IMR-90 (cell line): ENCODE measurements at regions not wholly inside any gene's neighbourhood (a gene's known extent, or its start where the extent isn't known, plus 50 kb on each side); places are given as distances from the start of the nearest gene placed in this dataset.

Experiments
- ATAC-seq: fragments of 200-7000 bp; cut with Tn5 transposase; 2 replicates; pipeline ENCODE4 v1.9.1; 2020; ENCODE audit warnings: low read depth, mild to moderate bottlenecking, moderate library complexity
- BruUV-seq: library from RNA; stranded (reverse); fragments of 400-500 nt; replicated peaks from 2 replicates; lab custom pipeline; 2021; lab: Mats Ljungman, UMichigan
- CTCF ChIA-PET: fragments of 300-600 bp; formaldehyde crosslinking; extraction: SDS; loops from one replicate; lab custom pipeline; 2021; ENCODE audit warnings: antibody characterized with exemption; lab: Yijun Ruan, JAX
- POLR2A ChIA-PET: fragments of 300-600 bp; sonication (Branson Sonifier 250); formaldehyde crosslinking; loops from one replicate; lab custom pipeline; 2022; ENCODE audit warnings: antibody characterized with exemption; ENCODE audit not compliant: unreplicated experiment; lab: Charles Lee
- DNase-seq: peaks from one replicate; pipeline ENCODE4 v3.0.0; 2013
- H2AFZ ChIP-seq: replicated peaks from 2 replicates; pipeline ENCODE3; 2013; ENCODE audit warnings: low read length, mild to moderate bottlenecking; ENCODE audit not compliant: poor library complexity
- H2AK5ac ChIP-seq: 2 replicates; pipeline ENCODE4 v1.6.1; 2013; ENCODE audit warnings: low read depth, low read length, inconsistent platforms
- H2AK9ac ChIP-seq: replicated peaks from 2 replicates; pipeline ENCODE3; 2013; ENCODE audit warnings: mild to moderate bottlenecking, low read depth, low read length, moderate library complexity; ENCODE audit not compliant: poor library complexity
- H2BK120ac ChIP-seq: 2 replicates; pipeline ENCODE4 v1.6.1; 2013; ENCODE audit warnings: low read depth, low read length, inconsistent platforms
- H2BK15ac ChIP-seq: 3 replicates; pipeline ENCODE4 v1.6.1; 2013; ENCODE audit warnings: low read depth, low read length, inconsistent platforms
- H2BK20ac ChIP-seq: 2 replicates; pipeline ENCODE4 v1.6.1; 2013; ENCODE audit warnings: low read depth, mild to moderate bottlenecking, inconsistent platforms, low read length, moderate library complexity
- H2BK5ac ChIP-seq: 2 replicates; pipeline ENCODE4 v1.6.1; 2013; ENCODE audit warnings: mild to moderate bottlenecking, low read depth, low read length, inconsistent platforms; ENCODE audit not compliant: poor library complexity, severe bottlenecking
- H3K14ac ChIP-seq: replicated peaks from 2 replicates; pipeline ENCODE4 v1.6.1; 2013; ENCODE audit warnings: low read depth, low read length, inconsistent platforms
- H3K18ac ChIP-seq: 2 replicates; pipeline ENCODE4 v1.6.1; 2013; ENCODE audit warnings: low read depth, low read length, control low read depth
- H3K23ac ChIP-seq: 2 replicates; pipeline ENCODE4 v1.6.1; 2013; ENCODE audit warnings: low read depth, low read length, inconsistent platforms
- H3K27ac ChIP-seq: 2 replicates; pipeline ENCODE4 v1.5.1; 2013; ENCODE audit warnings: mild to moderate bottlenecking, control low read depth, low read length; ENCODE audit not compliant: insufficient read depth
- H3K27me3 ChIP-seq: 2 replicates; pipeline ENCODE4 v1.6.1; 2013; ENCODE audit warnings: low read length; ENCODE audit not compliant: control insufficient read depth, insufficient read depth
- H3K36me3 ChIP-seq: 2 replicates; pipeline ENCODE4 v1.6.1; 2013; ENCODE audit warnings: low read length, mixed read lengths; ENCODE audit not compliant: control insufficient read depth, insufficient read depth
- H3K4ac ChIP-seq: 2 replicates; pipeline ENCODE4 v1.6.1; 2013; ENCODE audit warnings: low read depth, low read length, inconsistent platforms
- H3K4me1 ChIP-seq: 2 replicates; pipeline ENCODE4 v1.6.1; 2013; ENCODE audit warnings: low read length, mixed read lengths; ENCODE audit not compliant: control insufficient read depth, insufficient read depth
- H3K4me2 ChIP-seq: 2 replicates; pipeline ENCODE4 v1.6.1; 2013; ENCODE audit warnings: low read depth, mild to moderate bottlenecking, control low read depth, low read length, moderate library complexity
- H3K4me3 ChIP-seq: 2 replicates; pipeline ENCODE4 v1.5.1; 2013; ENCODE audit warnings: low read depth, mild to moderate bottlenecking, control low read depth, low read length, moderate library complexity; ENCODE audit not compliant: insufficient read depth
- H3K56ac ChIP-seq: 2 replicates; pipeline ENCODE4 v1.6.1; 2013; ENCODE audit warnings: low read length, inconsistent platforms; ENCODE audit not compliant: insufficient read depth; ENCODE audit errors: extremely low read depth
- H3K79me1 ChIP-seq, 2 experiments: 2 replicates each; pipeline ENCODE4 v1.6.1; 2013; ENCODE audit warnings: low read length in 2 of 2, inconsistent platforms in 1 of 2, low read depth in 1 of 2
- H3K9ac ChIP-seq: 2 replicates; pipeline ENCODE4 v1.6.1; 2013; ENCODE audit warnings: low read depth, low read length, control low read depth
- H3K9me1 ChIP-seq: 2 replicates; pipeline ENCODE4 v1.6.1; 2013; ENCODE audit warnings: low read length, inconsistent platforms; ENCODE audit not compliant: insufficient read depth
- H3K9me3 ChIP-seq: 2 replicates; pipeline ENCODE4 v1.6.1; 2013; ENCODE audit warnings: low read length; ENCODE audit not compliant: control insufficient read depth, insufficient read depth
- H4K20me1 ChIP-seq: 2 replicates; pipeline ENCODE4 v1.6.1; 2013; ENCODE audit warnings: low read length, inconsistent platforms; ENCODE audit not compliant: insufficient read depth
- H4K5ac ChIP-seq: 2 replicates; pipeline ENCODE4 v1.6.1; 2013; ENCODE audit warnings: mild to moderate bottlenecking, low read depth, low read length, control low read depth
- H4K8ac ChIP-seq, 2 experiments: 2 replicates each; pipeline ENCODE4 v1.6.1; 2013; ENCODE audit warnings: low read depth in 2 of 2, low read length in 2 of 2, control low read depth in 1 of 2, inconsistent platforms in 1 of 2
- H4K91ac ChIP-seq: 2 replicates; pipeline ENCODE4 v1.6.1; 2013; ENCODE audit warnings: low read depth, low read length, inconsistent platforms; ENCODE audit not compliant: insufficient read depth
- BHLHE40 ChIP-seq: fragments of 150-350 bp; IDR thresholded peaks from 2 replicates; pipeline ENCODE4 v1.6.1; 2016; ENCODE audit warnings: mild to moderate bottlenecking, low read depth, low read length
- CEBPB ChIP-seq: IDR thresholded peaks from 2 replicates; pipeline ENCODE4 v1.6.1; 2012; ENCODE audit warnings: low read depth, low read length, improper control_type of control experiment
- CHD1 ChIP-seq: IDR thresholded peaks from 2 replicates; pipeline ENCODE4 v1.6.1; 2012; ENCODE audit warnings: low read depth, low read length, improper control_type of control experiment
- MAFK ChIP-seq: IDR thresholded peaks from 2 replicates; pipeline ENCODE4 v1.6.1; 2012; ENCODE audit warnings: low read depth, low read length, improper control_type of control experiment
- MAZ ChIP-seq: IDR thresholded peaks from 2 replicates; pipeline ENCODE4 v1.6.1; 2012; ENCODE audit warnings: low read depth, mild to moderate bottlenecking, low read length, improper control_type of control experiment, moderate library complexity, borderline replicate concordance
- MXI1 ChIP-seq: IDR thresholded peaks from 2 replicates; pipeline ENCODE4 v1.6.1; 2012; ENCODE audit warnings: low read depth, mild to moderate bottlenecking, low read length, moderate library complexity, borderline replicate concordance
- NFE2L2 ChIP-seq: fragments of 150-350 bp; IDR thresholded peaks from 2 replicates; pipeline ENCODE4 v1.6.1; 2016; ENCODE audit warnings: low read depth, mild to moderate bottlenecking, low read length
- RAD21 ChIP-seq: IDR thresholded peaks from 2 replicates; pipeline ENCODE4 v1.6.1; 2012; ENCODE audit warnings: low read length, improper control_type of control experiment
- RCOR1 ChIP-seq: IDR thresholded peaks from 2 replicates; pipeline ENCODE4 v1.6.1; 2012; ENCODE audit warnings: mild to moderate bottlenecking, low read length, improper control_type of control experiment; ENCODE audit not compliant: insufficient replicate concordance
- RFX5 ChIP-seq: IDR thresholded peaks from 2 replicates; pipeline ENCODE4 v1.8.0; 2012; ENCODE audit warnings: low read depth, mild to moderate bottlenecking, low read length, moderate library complexity
- SMC3 ChIP-seq: fragments of 150-350 bp; IDR thresholded peaks from 2 replicates; pipeline ENCODE4 v1.6.1; 2016; ENCODE audit warnings: low read depth, mild to moderate bottlenecking, antibody characterized with exemption, low read length, moderate library complexity
- WGBS, 2 experiments: methylation state at CpG; one replicate each; pipeline versions ENCODE4 v1.1.5 to v1.1.7; 2013; ENCODE audit warnings: missing lambda C conversion rate in 2 of 2; ENCODE audit not compliant: insufficient read length in 1 of 2; ENCODE audit errors: extremely low coverage in 2 of 2; 5-methylcytosine and 5-hydroxymethylcytosine counted together
- dilution Hi-C: fragments of 300-500 bp; cut with HindIII; formaldehyde crosslinking; loops from one replicate; pipeline ENCODE4 v1.14.3; 2018; ENCODE audit warnings: low sequenced_read_pairs; ENCODE audit not compliant: unreplicated experiment
- in situ Hi-C: fragments of 300-500 bp; cut with MboI; formaldehyde crosslinking; loops from 3 replicates; pipeline ENCODE4 v1.14.3; 2019; ENCODE audit warnings: low sequenced_read_pairs, inconsistent platforms, mixed read lengths
- intact Hi-C: fragments of 100-400 bp; cut with micrococcal nuclease; formaldehyde crosslinking; loops from 2 replicates; pipeline ENCODE4 v1.10.0; 2022
- TF ChIP-seq, protein P1 (sequence below): fragments of 150-350 bp; IDR thresholded peaks from 2 replicates; pipeline ENCODE4 v1.6.1; 2017; ENCODE audit warnings: mild to moderate bottlenecking, antibody characterized with exemption, low read length, low read depth
- TF ChIP-seq, protein P2 (sequence below): fragments of 150-350 bp; IDR thresholded peaks from 2 replicates; pipeline ENCODE4 v1.6.1; 2016; ENCODE audit warnings: low read depth, mild to moderate bottlenecking, low read length, moderate library complexity, borderline replicate concordance
- TF ChIP-seq, protein P3 (sequence below): conservative IDR thresholded peaks from 2 replicates; pipeline ENCODE4 v1.5.1; 2012; ENCODE audit warnings: mild to moderate bottlenecking, low read depth, low read length, improper control_type of control experiment

DNA sequence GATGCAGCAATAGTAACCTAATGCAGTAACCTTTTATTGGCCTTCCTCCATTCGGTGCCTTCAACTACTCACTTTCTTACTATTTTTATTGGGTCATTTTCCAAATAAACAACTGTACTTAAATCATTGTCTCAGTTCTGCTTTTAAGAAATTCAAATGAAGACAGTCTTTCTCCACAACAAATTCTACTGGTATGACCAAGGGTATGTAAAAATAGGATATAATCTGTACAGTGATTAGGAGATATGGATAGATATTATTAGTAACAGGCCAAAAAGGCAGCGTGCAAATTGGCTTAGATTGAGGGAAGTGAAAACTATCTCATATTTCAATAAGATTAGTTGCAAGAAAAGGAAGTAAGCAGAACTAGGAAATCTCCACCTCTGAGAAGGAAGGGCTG, 177.4 kb upstream of the PPP1R2C start:
- Histone ChIP-seq H3K9me1 (no peaks in the 10 kb centered on the region), H3K9me3 (no peaks in the 10 kb centered on the region), H3K36me3 (no peaks in the 10 kb centered on the region), H3K4me3 (no peak overlapping the region), H3K4me2 (no peak overlapping the region), H3K56ac (no peak overlapping the region), H2AK9ac (no peak overlapping the region), H2AFZ (no peak overlapping the region), H3K79me1 (no peaks in the 10 kb centered on the region), H3K23ac (no peak overlapping the region), H4K5ac (no peak overlapping the region), H3K18ac (no peak overlapping the region), H2BK5ac (no peak overlapping the region), H3K27me3 (no peaks in the 10 kb centered on the region), H2AK5ac (no peak overlapping the region), H3K9ac (no peak overlapping the region), H3K4ac (no peak overlapping the region), H3K4me1 (no peaks in the 10 kb centered on the region), H2BK15ac (no peak overlapping the region), H3K14ac (no peak overlapping the region), H4K91ac (no peak overlapping the region), H2BK20ac (no peak overlapping the region), H2BK120ac (no peak overlapping the region), H3K27ac (no peak overlapping the region), H4K20me1 (no peaks in the 10 kb centered on the region), H4K8ac (no peak overlapping the region)
- dilution Hi-C loops (no loop called here), in situ Hi-C loops (no loop called here), intact Hi-C loops (no loop called here)
- ChIA-PET CTCF (no interaction called here), POLR2A (no interaction called here)
- TF ChIP-seq NFE2L2, result no peak
- TF ChIP-seq SMC3, result no peak
- TF ChIP-seq RCOR1, result no peak
- TF ChIP-seq, protein P1, sequence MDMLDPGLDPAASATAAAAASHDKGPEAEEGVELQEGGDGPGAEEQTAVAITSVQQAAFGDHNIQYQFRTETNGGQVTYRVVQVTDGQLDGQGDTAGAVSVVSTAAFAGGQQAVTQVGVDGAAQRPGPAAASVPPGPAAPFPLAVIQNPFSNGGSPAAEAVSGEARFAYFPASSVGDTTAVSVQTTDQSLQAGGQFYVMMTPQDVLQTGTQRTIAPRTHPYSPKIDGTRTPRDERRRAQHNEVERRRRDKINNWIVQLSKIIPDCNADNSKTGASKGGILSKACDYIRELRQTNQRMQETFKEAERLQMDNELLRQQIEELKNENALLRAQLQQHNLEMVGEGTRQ, result no peak
- no peak for TF ChIP-seq BHLHE40
- no peak for TF ChIP-seq MAFK
- no peak for TF ChIP-seq CEBPB
- TF ChIP-seq, protein P2, sequence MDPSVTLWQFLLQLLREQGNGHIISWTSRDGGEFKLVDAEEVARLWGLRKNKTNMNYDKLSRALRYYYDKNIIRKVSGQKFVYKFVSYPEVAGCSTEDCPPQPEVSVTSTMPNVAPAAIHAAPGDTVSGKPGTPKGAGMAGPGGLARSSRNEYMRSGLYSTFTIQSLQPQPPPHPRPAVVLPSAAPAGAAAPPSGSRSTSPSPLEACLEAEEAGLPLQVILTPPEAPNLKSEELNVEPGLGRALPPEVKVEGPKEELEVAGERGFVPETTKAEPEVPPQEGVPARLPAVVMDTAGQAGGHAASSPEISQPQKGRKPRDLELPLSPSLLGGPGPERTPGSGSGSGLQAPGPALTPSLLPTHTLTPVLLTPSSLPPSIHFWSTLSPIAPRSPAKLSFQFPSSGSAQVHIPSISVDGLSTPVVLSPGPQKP, result no peak
- TF ChIP-seq, protein P3, sequence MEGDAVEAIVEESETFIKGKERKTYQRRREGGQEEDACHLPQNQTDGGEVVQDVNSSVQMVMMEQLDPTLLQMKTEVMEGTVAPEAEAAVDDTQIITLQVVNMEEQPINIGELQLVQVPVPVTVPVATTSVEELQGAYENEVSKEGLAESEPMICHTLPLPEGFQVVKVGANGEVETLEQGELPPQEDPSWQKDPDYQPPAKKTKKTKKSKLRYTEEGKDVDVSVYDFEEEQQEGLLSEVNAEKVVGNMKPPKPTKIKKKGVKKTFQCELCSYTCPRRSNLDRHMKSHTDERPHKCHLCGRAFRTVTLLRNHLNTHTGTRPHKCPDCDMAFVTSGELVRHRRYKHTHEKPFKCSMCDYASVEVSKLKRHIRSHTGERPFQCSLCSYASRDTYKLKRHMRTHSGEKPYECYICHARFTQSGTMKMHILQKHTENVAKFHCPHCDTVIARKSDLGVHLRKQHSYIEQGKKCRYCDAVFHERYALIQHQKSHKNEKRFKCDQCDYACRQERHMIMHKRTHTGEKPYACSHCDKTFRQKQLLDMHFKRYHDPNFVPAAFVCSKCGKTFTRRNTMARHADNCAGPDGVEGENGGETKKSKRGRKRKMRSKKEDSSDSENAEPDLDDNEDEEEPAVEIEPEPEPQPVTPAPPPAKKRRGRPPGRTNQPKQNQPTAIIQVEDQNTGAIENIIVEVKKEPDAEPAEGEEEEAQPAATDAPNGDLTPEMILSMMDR, result no peak
- TF ChIP-seq CHD1, result no peak
- TF ChIP-seq MAZ, result no peak
- TF ChIP-seq RAD21, result no peak
- TF ChIP-seq MXI1, result no peak
- TF ChIP-seq RFX5, result no peak
- WGBS, 2 experiments, result no CpG with 5 or more reads among the region's 2 CpGs
- DNase-seq, result no peak
- no peak for ATAC-seq
- BruUV-seq, result no TSS peak
